ENCODE measurements at regions not wholly inside any gene's neighbourhood (a gene's known extent, or its start where the extent isn't known, plus 50 kb on each side); places are given as distances from the start of the nearest gene placed in this dataset.

DNA sequence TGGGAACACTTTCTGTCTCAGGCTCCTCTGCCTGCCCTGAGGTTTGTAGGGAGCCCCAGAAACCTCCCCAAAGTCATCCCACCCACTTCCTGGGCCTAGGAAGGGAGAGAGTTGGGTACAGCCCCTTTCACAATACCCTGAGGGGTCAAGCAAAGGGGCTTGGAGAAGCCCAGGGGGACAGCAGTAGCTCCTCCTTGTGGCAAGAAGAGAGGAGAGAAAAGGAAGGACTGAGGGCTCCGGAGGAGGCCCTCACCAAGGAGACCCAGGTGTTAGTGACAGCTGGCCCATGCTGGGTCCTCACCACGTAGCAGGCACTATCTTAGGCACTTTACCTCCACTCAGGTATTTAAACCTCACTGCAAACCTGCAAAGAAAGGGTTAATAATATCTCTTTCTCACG is 112.8 kb downstream of the IRX5 start:
- Histone ChIP-seq H3K36me3 (no peaks in the 10 kb centered on the region), H3K9me3 (no peaks in the 10 kb centered on the region), H3K4me3 (replicated peaks in 1 of 3) (no peak overlapping the region), H3K4me1 (no peaks in the 10 kb centered on the region), H3K27ac (no peak overlapping the region), H3K27me3 (no peaks in the 10 kb centered on the region)
- WGBS, 2 donors: 57 to 64% methylated on average over 3 of the region's 3 CpGs
- TF ChIP-seq CTCF (IDR thresholded peaks at IDR 0.05): no peak
- TF ChIP-seq POLR2A (IDR thresholded peaks at IDR 0.05): no peak
- no peak for DNase-seq
- intact Hi-C loops (cut with DNase I): no loop called here

DNA sequence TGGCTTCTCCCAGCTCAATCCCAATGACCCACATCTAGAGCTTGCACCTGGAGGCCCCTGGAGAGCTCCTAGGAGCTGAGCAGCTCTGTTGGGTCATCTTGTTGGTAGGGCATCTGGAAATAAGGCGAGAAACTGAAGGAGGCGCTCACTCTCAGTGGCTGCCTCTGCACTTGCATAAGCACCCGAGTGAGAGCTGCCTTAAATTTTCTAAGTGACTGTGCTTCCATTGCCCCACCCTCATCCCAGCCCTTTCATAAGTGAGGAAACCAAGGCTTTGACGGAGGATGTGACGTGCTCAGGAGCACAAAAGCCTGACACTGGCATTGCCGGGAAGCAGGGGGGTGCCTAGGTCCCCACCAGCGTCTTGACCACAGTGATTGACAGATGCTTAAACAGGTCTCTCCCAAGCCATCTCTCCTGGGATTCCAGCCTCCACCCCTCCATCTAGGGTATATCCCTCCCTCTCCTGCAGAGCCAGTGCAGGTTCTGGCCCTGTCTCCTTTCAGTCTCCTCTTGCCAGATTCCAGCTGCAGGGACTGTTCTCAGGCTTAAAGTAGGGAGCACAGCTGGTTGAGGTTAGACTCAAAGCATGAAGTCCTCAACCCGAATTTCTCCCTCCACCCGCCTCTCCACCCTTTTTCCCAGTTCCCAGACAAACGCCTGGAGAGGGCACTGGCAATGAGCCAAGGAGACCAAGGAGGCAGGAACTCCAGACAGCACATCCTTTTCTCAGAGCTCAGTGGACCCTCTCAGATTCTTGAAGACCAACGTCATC is 113.7 kb downstream of the IRX5 start:
- intact Hi-C loops (cut with DNase I): no loop called here
- WGBS, 2 donors: 64 to 65% methylated on average over 11 of the region's 11 CpGs
- Histone ChIP-seq H3K27me3 (no peaks in the 10 kb centered on the region), H3K9me3 (no peaks in the 10 kb centered on the region), H3K4me3 (replicated peaks in 1 of 3) (no peak overlapping the region), H3K4me1 (no peaks in the 10 kb centered on the region), H3K36me3 (no peaks in the 10 kb centered on the region), H3K27ac (no peak overlapping the region)
- no peak for TF ChIP-seq CTCF (IDR thresholded peaks at IDR 0.05)
- no peak for TF ChIP-seq POLR2A (IDR thresholded peaks at IDR 0.05)
- no peak for DNase-seq

- no peak for TF ChIP-seq POLR2A (IDR thresholded peaks at IDR 0.05)
- no peak for TF ChIP-seq CTCF (IDR thresholded peaks at IDR 0.05)
- Histone ChIP-seq H3K9me3 (no peaks in the 10 kb centered on the region), H3K36me3 (no peaks in the 10 kb centered on the region), H3K27ac (no peak overlapping the region), H3K4me3 (replicated peaks in 1 of 3) (no peak overlapping the region), H3K4me1 (no peaks in the 10 kb centered on the region), H3K27me3 (no peaks in the 10 kb centered on the region)
- no peak for DNase-seq
- 83 to 90% methylated on average over 3 of the region's 3 CpGs for WGBS, 2 donors
- intact Hi-C loops (cut with DNase I): no loop called here
Measured at GRCh38 chr16:55045329-55045728, 114.7 kb downstream of the IRX5 start.

- WGBS, 2 donors: 80 to 93% methylated on average over 11 of the region's 11 CpGs
- intact Hi-C loops (cut with DNase I): no loop called here
- no peaks in the 10 kb centered on the region for H3K9me3 ChIP-seq
- H3K36me3 ChIP-seq: no peaks in the 10 kb centered on the region
- no peak for DNase-seq
- H3K27ac ChIP-seq: no peak overlapping the region
- H3K27me3 ChIP-seq: no peaks in the 10 kb centered on the region
- TF ChIP-seq CTCF (IDR thresholded peaks at IDR 0.05) (no peak), POLR2A (IDR thresholded peaks at IDR 0.05) (no peak)
- H3K4me1 ChIP-seq: no peaks in the 10 kb centered on the region
- H3K4me3 ChIP-seq (replicated peaks in 1 of 3): no peak overlapping the region
Measured at GRCh38 chr16:55045756-55046460, 115.2 kb downstream of the IRX5 start.

- Histone ChIP-seq H3K4me3 (replicated peaks in 1 of 3) (no peak overlapping the region), H3K27me3 (no peaks in the 10 kb centered on the region), H3K27ac (no peak overlapping the region), H3K9me3 (no peaks in the 10 kb centered on the region), H3K36me3 (no peaks in the 10 kb centered on the region), H3K4me1 (no peaks in the 10 kb centered on the region)
- intact Hi-C loops (cut with DNase I): no loop called here
- no peak for DNase-seq
- WGBS, 2 donors: 94 to 98% methylated on average over 6 of the region's 6 CpGs
- no peak for TF ChIP-seq POLR2A (IDR thresholded peaks at IDR 0.05)
- TF ChIP-seq CTCF (IDR thresholded peaks at IDR 0.05): no peak
Measured at GRCh38 chr16:55046513-55046912, 115.8 kb downstream of the IRX5 start.
